ENCODE measurements at regions not wholly inside any gene's neighbourhood (a gene's known extent, or its start where the extent isn't known, plus 50 kb on each side); places are given as distances from the start of the nearest gene placed in this dataset.

- TF ChIP-seq, protein P1, sequence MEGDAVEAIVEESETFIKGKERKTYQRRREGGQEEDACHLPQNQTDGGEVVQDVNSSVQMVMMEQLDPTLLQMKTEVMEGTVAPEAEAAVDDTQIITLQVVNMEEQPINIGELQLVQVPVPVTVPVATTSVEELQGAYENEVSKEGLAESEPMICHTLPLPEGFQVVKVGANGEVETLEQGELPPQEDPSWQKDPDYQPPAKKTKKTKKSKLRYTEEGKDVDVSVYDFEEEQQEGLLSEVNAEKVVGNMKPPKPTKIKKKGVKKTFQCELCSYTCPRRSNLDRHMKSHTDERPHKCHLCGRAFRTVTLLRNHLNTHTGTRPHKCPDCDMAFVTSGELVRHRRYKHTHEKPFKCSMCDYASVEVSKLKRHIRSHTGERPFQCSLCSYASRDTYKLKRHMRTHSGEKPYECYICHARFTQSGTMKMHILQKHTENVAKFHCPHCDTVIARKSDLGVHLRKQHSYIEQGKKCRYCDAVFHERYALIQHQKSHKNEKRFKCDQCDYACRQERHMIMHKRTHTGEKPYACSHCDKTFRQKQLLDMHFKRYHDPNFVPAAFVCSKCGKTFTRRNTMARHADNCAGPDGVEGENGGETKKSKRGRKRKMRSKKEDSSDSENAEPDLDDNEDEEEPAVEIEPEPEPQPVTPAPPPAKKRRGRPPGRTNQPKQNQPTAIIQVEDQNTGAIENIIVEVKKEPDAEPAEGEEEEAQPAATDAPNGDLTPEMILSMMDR (IDR thresholded peaks at IDR 0.05) = no peak
- TF ChIP-seq POLR2A (IDR thresholded peaks at IDR 0.05) = no peak
Observed at GRCh38 chr4:29320947-29321620, 1399.1 kb upstream of the PCDH7 start.
